NB4 (cell line): ENCODE measurements at regions not wholly inside any gene's neighbourhood (a gene's known extent, or its start where the extent isn't known, plus 50 kb on each side); places are given as distances from the start of the nearest gene placed in this dataset.
"Not testable (repeated sequence)": the region's sequence is repeated elsewhere in the genome, so short reads cannot be mapped to it uniquely, and the experiment has no call there.

Experiments
- DNase-seq: peaks from one replicate; pipeline ENCODE4 v3.0.0; 2010; ENCODE audit warnings: low read depth
- H3K4me3 ChIP-seq: one replicate; pipeline ENCODE4 v1.5.1; 2011; ENCODE audit warnings: mild to moderate bottlenecking, low read depth, low read length, moderate library complexity
- CTCF ChIP-seq: IDR thresholded peaks from one replicate; pipeline ENCODE4 v1.5.1; 2012; ENCODE audit warnings: low read depth, low read length
- MAX ChIP-seq: IDR thresholded peaks from 2 replicates; pipeline ENCODE4 v1.6.1; 2011; ENCODE audit warnings: low read depth, low read length
- MYC ChIP-seq: IDR thresholded peaks from 2 replicates; pipeline ENCODE4 v1.6.1; 2011; ENCODE audit warnings: low read depth, low read length
- POLR2A ChIP-seq: IDR thresholded peaks from 2 replicates; pipeline ENCODE4 v1.6.1; 2011; ENCODE audit warnings: mild to moderate bottlenecking; ENCODE audit not compliant: insufficient read length; ENCODE audit errors: extremely low read depth

GRCh38 chr15:29516929-29517328 is 247.3 kb upstream of the NSMCE3 start:
- no peak overlapping the region for H3K4me3 ChIP-seq
- peak; percentile 52 for DNase-seq
- TF ChIP-seq CTCF, result no peak
- TF ChIP-seq MYC, result no peak
- TF ChIP-seq MAX, result no peak
- no peak for TF ChIP-seq POLR2A

GRCh38 chr15:29514926-29515325 is 245.3 kb upstream of the NSMCE3 start:
- TF ChIP-seq POLR2A (no peak), MYC (no peak), MAX (no peak), CTCF (no peak)
- no peak overlapping the region for H3K4me3 ChIP-seq
- DNase-seq, result no peak

- TF ChIP-seq MYC, result no peak
- no peak for TF ChIP-seq POLR2A
- no peak for TF ChIP-seq CTCF
- TF ChIP-seq MAX, result no peak
- no peak for DNase-seq
- no peak overlapping the region for H3K4me3 ChIP-seq
Measured at GRCh38 chr15:29511663-29512062, 242.0 kb upstream of the NSMCE3 start.

GRCh38 chr15:29505535-29505934 is 235.9 kb upstream of the NSMCE3 start:
- not testable (repeated sequence) for H3K4me3 ChIP-seq, DNase-seq

- TF ChIP-seq MAX (no peak), CTCF (no peak), MYC (no peak), POLR2A (no peak)
- DNase-seq, result no peak
- H3K4me3 ChIP-seq, result no peak overlapping the region
Measured at GRCh38 chr15:29490747-29491471, 221.3 kb upstream of the NSMCE3 start.

- TF ChIP-seq CTCF, result no peak
- TF ChIP-seq MYC, result no peak
- no peak for TF ChIP-seq POLR2A
- no peak for TF ChIP-seq MAX
- no peak for DNase-seq
- no peak overlapping the region for H3K4me3 ChIP-seq
Measured at GRCh38 chr15:29480949-29481348, 211.3 kb upstream of the NSMCE3 start.
